NCI-H2171 treated with DMSO at 0.1 percent for 48 hours (cell line): ENCODE measurements at regions not wholly inside any gene's neighbourhood (a gene's known extent, or its start where the extent isn't known, plus 50 kb on each side); places are given as distances from the start of the nearest gene placed in this dataset.
"Not testable (repeated sequence)": the region's sequence is repeated elsewhere in the genome, so short reads cannot be mapped to it uniquely, and the experiment has no call there.

ENCODE experiments used
- DNase-seq: peaks from one replicate; lab custom pipeline; 2025; lab: John Stamatoyannopoulos, UW

DNA sequence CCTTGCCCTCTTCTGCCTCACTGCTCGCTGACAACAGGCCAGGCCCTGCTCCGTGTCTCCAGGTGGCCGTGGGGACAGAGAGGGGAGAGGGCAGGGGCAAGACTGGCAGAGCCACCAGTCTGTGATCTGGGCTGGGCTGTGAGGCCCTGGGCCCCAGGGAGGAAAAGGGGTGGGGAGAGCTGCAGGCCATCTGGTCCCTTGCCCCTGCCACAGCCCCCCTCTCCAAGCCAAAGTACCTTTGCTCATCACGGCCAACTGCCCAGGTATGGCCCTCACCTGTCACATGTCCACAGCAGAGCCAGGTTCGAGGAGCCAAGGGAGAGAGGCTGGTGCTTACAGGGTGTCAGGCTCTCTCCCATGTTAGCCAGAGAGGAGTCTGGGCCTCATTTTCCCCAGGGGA, 91.4 kb upstream of the LHX1 start:
- no peak for DNase-seq

DNA sequence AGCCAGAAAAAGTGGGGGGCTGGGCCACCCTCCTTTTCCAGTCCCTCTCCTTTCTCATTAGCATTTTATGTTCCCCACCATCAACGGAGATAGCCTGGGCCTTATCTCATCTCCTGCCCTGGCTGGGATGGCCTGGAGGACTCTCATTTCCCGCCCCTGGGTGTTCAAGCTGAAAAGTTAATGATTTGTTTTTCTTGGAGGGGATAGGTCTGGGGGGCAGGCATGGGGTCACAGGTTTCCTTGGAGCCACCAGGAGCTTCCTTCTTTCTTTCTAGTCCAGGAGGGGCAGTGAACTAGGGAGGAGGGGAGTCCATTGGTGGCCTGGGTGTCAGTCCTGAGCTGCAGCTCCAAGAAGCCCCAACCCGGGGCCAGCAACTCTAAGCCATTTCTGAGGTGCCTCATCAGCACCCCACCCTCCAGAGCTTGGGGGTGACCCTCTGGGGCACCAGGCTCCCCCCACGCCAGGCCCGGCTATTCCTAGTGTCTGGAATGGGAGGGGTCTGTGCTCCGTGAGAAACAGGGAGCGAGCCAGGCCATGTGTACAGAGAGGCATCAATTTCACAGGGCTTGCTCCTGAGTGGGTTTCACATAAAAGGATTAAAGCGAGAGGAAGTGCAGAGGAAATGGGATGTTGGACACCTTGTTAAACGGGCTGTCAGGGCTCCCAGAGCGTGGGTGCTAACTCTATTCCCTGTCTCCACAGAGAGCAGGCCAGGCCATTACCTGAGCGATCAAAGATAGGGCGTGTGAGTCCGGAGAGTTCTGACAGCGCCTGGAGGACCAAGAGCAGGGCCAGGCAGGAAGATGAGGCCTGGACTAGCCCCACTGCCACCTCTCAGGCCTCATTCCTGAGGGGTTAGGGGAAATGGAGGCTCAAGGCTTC, 90.6 kb upstream of the LHX1 start:
- DNase-seq, result no peak

DNA sequence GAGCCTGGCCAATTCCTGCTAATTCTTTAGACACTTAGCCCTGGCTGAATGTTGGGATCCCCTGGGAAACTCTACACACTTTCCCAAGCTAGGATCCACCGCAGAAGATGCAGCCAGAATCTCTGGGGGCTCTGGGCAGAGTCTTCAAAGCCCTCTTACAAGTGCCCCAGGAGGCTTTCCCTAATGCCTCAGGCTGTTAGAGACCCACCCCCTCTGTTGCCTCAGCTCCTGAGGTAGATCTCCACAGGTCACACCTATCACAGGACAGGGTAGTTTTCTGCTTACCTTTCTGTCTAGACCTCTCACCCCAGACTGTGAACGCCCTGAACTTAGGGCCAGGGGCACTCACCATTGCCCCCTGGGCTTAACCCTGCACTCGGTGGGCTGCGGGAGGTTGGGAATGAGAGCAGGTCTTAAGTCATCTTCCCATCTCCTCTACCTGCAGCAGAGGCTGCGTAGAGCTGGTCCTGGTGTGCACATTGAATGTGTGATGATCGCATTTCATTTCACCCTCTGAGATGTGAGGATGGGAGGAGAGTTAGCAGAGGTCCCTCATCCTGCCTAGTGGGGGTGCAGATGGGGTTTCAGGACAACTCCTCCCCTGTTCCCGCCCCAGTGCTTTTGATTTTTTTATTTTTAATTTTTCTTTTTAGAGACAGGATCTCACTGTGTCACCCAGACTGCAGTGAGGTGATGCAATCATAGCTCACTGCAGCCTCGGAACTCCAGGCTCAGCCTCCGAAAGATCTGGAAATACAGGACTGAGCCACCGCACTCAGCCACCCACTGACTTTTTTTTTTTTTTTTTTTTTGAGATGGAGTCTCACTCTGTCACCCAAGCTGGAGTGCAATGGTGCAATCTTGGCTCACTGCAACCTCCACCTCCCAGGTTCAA, 89.0 kb upstream of the LHX1 start:
- DNase-seq, result no peak

DNA sequence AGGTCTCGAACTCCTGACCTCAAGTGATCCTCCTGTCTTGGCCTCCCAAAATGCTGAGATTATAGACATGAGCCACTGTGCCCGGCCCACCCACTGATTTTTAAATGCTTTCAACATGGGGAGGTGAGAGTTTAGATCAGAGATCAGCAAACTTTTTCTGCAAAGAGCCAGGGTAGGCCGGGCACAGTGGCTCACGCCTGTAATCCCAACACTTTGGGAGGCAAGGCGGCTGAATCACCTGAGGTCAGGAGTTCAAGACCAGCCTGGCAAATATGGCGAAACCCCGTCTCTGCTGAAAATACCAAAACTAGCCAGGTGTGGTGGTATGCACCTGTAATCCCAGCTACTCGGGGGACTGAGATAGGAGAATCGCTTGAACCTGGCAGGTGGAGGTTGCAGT, 88.3 kb upstream of the LHX1 start:
- DNase-seq, result not testable (repeated sequence)

DNA sequence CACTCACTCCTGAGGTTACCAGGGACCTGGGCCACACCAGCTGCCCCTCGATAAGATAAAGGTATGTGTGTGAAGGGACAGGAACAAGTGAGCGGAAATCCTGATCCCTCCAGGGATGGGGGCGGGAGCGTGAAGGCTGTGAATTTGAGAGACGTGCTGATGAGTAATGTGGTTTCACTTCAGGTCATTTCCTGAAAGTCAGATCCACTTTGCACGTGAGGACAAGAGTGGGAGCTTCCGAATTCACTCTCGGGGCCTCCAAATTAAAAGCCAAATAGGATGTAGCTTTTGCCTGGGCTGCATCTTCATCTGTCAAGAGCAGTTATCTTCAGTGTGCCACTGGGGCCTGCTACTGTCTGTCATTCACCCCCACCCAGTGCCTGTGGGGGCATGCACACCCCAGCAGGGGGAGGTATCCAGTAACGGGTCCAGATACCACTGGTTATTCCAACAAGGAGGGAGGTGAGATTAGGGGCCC, 87.4 kb upstream of the LHX1 start:
- DNase-seq, result no peak

DNA sequence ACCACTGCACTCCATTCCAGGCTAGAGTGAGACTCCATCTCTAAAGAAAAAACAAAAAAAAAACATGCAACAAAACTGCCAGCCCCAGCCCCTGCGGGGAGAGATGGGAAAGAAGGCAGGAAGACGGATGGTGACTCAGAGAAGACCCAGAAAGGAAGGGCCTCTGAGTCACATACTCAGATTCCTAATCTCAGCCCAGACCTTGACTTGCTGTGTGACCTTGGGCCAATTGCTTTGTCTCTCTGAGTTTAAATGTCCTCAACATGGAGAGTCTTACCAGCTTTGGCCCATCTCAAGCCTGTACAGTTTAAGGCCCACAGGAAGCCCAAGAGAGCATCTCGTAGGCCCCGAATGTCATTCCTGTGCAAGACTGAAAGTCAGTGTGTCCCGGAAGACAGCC, 86.5 kb upstream of the LHX1 start:
- no peak for DNase-seq

DNA sequence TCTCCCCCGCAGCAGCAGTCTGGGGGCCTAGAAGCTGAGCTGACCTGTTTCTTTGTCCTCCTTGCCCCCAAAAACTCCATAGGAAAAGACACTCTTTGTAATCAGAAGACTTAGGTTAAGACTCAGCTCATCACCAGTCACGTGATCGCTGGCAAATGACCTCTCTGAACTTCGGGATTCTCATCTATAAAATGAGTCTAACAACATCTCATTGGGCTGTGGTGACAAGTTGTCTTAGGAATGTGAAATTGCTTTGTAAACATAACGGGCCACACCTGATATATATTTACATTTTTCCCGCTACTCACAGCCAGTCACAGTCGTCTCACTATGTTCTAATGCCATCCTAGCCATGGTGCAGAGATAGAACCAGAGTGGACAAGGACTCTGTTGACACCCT, 86.0 kb upstream of the LHX1 start:
- no peak for DNase-seq

DNA sequence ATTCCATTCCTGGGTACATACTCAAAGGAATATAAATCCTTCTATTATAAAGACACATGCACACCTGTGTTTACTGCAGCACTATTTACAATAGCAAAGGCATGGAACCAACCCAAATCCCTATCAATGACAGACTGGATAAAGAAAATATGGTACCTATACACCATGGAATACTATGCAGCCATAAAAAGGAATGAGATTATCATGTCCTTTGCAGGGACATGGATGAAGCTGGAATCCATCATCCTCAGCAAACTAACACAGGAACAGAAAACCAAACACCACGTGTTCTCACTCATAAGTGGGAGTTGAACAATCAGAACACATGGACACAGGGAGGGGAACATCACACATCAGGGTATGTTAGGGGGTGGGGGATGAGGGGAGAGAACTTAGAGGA, 84.8 kb upstream of the LHX1 start:
- DNase-seq, result not testable (repeated sequence)

DNA sequence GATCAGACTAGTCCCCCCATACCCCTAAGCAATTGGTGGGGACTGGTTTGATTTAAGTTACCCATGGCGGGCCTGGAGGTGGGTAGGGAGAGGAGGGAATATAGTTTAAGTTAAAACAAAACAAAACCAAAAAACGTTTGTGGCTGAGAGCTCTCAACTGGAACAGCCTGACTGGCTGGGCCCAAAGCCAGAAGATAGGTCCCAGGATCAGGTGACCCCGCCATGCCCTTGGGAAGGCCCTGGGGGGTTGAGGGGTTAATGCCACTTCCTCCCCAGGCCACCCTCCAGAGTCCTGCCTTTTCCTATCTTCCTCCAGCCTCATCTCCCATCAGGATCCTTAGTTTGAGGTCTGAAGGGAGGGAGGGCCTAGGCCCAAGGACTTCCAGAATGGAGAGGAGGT, 82.3 kb upstream of the LHX1 start:
- DNase-seq, result no peak

DNA sequence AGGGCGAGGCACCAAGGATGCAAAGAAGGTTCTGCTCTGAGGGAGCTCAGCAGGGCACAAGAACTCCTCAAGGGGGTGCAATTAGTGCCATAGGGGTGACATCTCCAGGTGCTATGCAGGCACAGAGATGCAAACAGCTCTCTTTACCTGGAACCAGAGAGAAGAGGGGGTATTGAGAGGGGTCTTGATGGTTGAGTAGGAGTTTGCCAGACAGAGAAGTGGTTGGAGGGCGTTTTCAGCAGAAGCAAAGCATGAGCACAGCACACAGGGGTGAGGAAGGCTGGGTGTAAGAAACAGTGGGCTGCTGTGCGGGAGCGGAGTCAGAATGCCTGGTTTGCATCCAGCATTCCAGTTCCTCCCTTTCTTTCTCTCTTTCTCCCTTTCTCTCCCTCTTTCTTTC, 81.8 kb upstream of the LHX1 start:
- no peak for DNase-seq

DNA sequence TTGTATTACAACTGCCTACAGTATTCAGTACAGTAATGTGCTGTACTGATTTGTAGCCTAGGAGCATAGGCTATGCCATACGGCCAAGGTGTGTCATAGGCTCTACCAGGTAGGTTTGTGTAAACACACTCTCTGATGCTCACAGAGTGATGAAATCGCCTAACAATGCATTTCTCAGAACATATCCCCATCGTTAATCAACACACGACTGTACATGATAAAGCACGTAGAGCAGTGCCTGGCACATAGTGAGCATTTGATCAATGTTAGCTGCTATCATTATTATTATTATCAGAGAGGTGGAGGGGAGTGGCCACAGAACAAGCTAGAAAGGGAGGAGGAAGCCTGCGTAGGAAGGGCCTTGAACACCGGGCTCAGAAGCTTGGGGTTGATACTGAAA, 81.1 kb upstream of the LHX1 start:
- DNase-seq, result peak; percentile 48

DNA sequence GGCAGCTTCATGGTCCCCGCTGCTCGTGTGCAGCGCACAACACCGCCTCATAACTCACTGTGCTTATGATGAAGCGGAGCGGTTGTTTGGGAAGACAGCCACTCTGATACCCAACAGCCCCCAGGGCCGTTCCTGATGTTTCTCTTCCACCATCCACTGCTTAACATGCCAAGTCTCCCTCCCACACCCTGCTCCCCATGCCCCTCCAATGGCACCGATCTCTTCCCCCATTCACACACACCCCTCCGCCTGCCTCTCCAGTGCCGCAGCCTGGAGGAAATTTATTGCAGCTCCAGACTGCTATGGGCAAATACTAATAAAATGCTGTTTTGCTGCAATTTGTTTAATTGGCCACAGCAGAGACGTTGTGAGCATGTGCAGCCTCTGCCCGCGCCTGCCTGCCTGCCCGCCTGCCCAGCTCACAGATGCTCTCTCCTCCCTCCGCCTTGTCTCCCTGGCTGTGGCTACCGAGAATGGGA, 80.3 kb upstream of the LHX1 start:
- DNase-seq, result peak; percentile 79

DNA sequence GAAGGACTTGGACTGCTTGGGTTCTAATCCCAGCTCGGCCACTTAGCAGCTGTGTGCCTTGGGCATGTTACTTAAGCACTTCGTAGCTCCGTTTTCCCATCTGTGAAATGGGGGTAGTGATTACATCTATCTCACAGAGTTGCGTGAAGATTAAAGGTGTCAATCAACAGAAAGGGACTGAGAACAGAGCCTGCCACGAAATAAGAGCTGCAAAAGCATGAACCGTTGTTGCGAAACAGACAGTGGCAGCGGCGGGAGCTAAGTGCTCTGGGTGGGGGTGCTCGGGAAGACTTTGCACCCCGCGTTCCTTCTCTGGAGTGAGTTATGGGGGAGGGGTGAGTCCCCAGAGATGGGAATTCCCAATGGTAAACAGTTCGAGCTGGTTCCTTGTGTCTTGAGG, 79.6 kb upstream of the LHX1 start:
- DNase-seq, result peak; percentile 60

DNA sequence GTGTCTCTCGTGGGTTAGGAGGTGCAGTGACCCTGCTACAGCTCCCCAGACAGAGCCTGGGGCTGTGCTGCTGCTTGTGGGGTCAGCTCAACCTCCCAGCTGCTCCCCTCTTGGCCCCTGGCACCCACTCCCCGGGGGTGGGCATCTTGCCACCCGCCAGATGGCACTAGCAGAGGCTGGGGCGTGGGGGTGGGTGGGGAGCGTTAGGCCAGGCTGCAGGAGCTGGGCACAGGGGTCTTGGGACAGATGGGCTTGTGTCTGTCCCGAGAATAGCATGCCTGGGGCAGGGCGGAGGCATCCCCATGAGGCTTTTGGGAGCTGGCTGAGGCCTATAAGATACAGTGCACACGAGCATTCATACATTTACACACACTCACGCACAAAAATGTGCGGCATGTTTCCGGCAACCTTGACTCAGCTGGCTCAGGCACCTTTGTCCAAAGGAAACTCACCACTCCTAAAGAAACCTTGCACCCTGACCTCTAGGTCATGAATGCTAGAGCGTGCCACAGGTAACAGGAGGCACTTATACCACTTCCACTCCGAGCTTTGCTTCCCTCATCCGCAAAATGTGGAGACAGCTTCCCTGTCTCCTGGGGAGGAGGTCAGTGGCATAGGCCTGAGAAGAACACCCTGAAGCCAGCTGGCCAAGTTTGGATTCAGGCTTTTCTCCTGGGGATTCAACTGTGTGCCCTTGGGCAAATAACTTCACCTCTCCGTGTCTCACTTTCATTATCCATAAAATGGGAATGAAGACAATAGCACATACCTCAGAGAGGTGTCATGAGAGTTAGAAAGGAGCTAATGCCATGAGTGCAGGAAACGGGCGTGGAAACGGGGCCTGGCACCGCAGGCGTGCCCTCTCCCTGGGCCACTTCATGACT, 78.9 kb upstream of the LHX1 start:
- DNase-seq, result peak; percentile 55

DNA sequence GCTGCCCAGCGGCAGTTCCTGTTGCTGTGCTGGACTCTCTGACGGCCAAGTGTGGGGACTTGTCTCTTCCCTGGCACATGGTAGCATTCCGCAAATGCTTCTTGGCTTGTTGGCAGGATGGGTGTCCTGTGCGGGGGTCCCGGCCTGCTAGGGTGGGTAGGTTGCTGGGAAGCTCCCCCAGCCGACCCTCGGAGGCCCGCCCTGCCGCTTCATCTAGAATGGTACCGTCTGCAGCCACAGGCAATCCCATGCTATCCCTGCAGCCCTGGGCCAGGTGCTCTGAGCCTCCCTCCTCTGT, 78.3 kb upstream of the LHX1 start:
- no peak for DNase-seq

DNA sequence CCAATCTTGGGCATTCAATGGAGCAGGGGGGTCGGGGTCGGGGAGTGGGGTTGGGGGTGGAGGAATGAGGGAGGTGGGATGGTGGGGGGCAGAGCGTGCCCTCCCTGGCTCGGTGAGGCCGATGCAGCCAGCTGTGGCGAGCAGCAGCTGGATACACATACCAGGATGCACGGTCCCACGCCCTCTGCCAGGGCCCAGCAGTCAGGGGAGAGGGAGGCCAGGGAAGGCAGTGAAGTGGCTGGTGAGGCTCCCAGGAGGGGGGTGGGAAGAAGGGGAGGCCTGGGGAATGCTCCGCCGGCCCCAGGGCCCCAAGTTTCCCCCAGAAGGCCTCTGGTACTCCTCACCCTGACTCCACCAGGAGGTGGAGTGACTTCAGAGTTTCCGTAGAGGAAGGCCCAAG, 77.6 kb upstream of the LHX1 start:
- no peak for DNase-seq

DNA sequence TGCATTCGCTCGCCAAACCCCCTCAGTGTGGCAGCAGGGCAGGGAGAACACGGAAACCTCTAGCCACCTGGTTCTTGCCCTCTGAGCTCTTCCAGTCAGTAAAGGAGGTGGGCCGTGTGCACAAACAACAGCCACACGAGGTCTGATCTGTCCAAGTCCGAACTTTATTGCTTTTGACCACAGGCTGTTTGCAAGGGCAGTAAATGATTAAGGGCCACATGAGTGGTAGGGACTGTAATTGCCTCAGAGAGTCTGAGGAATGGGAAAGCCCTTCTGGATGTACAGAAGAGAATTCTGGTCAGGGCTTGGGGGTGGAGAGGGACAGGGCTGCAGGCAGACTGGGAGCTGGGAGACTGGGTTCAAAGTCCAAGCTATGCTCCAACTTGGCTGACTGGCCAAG, 75.7 kb upstream of the LHX1 start:
- no peak for DNase-seq

DNA sequence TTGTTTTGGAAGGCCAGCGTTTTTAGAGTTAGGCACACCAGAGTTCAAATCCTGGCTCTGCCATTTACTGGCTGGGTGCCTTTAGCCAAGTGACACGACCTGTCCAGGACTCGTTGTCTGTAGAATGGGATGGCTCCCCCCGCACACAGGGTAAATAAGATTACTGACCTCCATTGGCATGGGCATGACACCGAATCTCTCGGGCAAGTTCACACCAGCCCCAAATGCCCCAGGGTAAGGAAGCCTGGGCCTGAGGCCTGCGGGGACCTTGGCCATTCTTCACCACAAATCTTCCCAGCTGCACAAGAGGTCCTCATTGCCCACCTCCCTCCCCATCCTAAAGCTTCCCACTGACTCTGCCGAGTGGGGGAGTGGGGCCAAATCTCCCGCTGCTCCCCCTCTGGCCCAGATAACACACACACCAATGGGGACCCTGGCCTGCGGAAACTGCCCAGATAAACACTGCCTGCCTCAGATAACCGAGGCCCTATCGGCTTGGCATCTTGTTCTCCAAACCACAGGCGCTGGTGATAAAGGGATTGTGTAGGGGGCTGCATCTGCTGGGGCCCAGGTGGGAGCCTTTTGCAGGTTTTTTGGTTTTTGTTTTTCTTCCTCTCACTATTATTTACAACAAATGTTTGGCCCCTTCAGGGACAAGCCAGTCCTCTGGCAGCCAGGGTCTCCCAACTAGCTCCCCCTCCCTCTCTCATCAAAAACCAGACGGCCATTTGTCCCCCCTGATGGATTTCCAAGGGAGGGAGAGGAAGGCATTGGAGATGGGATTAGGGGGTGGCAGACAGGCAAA, 75.0 kb upstream of the LHX1 start:
- DNase-seq, result no peak

DNA sequence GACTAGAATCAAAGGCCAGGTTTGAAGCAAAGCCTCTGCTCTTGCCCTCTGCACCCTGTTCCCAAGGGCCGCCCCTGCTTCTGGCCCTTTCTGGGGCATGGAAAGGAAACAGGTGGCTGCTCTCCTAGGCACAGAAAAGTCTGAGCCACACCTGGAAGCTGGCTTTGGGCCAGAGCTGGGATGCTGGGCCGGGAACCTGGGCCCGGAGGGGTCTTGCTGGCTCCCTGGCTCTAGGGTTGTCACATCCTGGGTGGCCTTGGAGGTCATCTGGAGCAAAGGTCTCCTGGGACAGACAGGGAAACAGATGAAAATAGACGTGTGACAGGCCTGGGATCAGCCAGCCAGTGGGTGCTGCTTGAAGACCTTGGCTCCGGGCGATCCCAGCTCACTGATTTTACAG, 74.1 kb upstream of the LHX1 start:
- peak; percentile 13 for DNase-seq

DNA sequence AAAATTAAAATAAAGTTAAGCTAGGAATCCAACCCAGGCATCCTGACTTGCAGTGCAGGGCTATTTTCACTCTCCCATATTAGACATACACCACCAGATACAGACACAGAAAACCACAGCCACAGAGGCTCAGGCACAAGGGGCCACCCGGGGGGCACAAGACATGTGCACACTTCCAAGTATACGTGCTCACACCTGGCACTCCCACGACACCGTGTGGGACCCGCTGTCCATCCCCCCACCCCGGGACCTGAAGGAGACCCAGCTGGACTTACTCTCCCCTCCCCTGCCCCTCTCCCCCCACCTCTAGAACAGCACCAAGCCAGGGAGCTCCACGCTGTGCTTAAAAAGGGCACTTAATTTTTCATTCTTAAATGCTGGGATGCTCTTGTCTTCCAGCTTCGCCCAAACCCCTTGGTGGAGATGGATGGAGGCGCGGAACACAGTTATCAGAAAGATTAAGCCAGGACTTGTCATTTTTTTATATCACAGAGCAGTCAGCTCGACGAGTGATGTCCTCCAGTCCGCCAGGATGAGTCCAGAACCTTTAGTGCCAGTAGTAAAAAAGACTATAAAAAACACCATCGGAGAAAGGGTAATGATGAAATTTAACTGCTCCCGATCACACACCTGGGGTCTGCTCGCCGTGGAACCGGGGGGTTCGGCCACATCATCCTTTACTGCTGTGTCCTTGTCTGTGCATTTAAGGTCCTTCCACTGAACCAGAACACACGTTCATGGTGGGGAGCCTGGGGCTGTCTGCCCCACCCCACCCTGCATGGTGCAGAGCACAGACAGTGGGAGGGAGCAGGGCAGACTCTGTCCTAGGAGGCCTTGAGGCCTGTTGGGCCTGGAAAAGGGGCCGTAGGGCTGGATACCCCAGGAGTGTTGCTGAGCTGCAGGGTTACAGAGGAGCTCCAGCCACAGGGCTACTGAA, 73.3 kb upstream of the LHX1 start:
- DNase-seq, result no peak
